UCSD-AML1 (cell line): ENCODE measurements at regions not wholly inside any gene's neighbourhood (a gene's known extent, or its start where the extent isn't known, plus 50 kb on each side); places are given as distances from the start of the nearest gene placed in this dataset.
"Not testable (repeated sequence)": the region's sequence is repeated elsewhere in the genome, so short reads cannot be mapped to it uniquely, and the experiment has no call there.

ENCODE experiments used
- DNase-seq: peaks from one replicate; lab custom pipeline; 2025; ENCODE audit not compliant: unreplicated experiment; lab: John Stamatoyannopoulos, UW

DNA sequence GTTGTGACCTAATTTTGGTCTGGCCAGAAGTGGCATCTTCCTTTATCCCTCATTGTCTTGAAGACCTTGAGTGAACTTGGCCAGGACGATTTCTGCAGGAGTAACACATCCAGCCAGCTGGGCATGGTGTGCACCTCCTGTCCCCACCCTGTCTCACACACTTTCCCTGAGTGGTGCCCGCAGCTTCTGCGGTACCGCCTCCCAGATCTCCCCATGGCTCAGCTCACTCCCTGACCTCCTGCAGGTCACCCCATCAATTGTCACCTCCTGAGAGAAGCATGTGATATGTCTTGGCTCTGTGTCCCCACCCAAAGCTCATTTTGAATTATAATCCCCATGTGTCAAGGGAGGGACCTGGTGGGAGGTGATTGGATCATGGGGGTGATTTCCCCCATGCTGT is 50.2 kb upstream of the TP53I11 start:
- no peak for DNase-seq

GRCh38 chr11:45001466-45002165 is 50.9 kb upstream of the TP53I11 start:
- no peak for DNase-seq

DNA sequence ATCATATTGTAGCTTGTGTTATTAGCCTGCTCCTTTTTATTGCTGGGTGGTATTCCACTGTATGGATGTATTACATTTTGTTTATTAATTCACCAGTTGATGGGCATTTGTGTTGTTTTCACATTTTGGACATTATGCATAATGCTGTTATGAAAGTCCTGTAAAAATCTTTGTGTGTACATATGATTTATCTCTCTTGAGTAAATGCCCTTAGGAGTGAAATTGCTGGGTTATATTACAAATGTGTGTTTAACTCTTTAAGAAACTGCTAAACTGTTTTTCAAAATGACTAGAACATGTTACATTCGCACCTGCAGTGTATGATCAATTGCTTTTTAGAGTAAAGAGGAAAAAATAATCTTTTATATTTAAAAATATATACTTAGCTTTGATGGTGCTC is 54.4 kb upstream of the TP53I11 start:
- DNase-seq, result no peak

- no peak for DNase-seq
Measured at GRCh38 chr11:45007011-45007410, 56.3 kb upstream of the TP53I11 start.

- DNase-seq, result not testable (repeated sequence)
Measured at GRCh38 chr11:45015983-45016382, 65.3 kb upstream of the TP53I11 start.

- DNase-seq, result not testable (repeated sequence)
Measured at GRCh38 chr11:45016446-45016845, 65.8 kb upstream of the TP53I11 start.

DNA sequence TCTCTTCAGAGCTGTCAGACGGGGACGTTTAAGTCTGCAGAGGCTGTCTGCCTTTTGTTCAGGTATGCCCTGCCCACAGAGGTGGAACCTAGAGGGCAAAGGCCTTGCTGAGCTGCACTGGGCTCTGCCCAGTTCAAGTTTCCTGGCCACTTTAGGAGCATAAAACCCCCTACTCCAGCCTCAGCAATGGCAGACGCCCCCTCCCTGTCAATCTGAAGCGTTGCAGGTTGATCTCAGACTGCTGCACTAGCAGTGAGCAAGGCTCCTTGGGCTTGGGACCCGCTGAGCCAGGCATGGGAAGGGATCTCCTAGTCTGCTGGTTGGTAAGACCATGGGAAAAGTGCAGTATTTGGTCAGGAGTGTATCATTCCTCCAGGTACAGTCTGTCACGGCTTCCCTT is 66.6 kb upstream of the TP53I11 start:
- no peak for DNase-seq

DNA sequence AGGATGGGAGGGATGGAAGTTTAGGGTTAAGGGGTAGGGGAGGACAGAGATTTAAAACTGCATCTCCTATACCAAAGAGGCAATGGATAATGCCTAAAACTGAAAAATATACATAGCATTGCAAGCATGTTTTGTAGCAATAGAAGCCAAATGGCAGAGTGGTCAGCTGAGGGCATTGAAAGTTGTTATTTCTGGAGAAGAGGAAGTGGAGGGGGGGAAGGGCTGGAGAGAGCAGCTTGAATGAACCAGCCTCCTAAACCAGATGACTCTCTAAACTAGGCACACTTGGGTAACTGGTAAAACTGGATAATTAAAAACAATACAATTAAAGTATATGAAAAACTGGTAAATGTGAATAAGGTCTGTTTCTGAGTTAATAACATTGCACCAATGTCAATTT is 70.3 kb upstream of the TP53I11 start:
- DNase-seq, result no peak

GRCh38 chr11:45021692-45022141 is 71.0 kb upstream of the TP53I11 start:
- DNase-seq, result peak; percentile 43

DNA sequence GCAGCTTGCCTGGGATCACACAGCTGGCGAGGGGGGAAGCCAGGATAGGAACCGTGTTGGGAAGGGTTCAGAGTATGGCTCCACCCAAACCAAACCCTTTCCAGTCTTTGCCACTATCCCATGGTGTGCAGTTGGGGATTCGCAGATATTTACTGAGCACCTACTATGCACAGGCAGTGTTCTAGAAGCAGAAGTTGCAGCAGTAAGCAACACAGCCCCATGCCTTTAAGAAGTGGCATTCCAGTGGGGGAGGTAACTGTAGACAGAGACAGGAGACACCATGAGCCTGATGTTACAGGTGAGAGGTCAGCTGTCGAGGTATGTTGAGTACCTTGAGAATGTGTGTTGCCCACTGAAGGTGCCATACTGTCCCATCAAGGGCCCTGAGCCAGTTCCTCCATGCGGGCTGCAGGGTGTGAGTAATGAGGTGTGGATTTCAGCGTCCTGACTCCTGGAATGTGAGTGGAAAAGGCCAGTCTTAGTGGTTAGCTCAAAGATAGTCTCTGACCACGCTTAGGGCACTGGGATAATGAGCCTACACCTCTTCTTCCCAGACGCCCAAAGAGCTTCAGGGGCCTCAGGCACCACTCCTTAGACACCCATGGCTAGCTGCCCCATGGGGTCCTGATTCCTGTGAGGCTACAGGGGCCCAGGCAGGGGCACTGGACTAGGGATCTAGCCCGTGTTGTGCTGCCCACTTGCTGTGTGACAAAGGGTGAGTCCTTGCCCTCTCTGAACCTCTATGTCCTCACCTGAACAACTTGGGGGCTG is 71.8 kb upstream of the TP53I11 start:
- DNase-seq, result no peak

DNA sequence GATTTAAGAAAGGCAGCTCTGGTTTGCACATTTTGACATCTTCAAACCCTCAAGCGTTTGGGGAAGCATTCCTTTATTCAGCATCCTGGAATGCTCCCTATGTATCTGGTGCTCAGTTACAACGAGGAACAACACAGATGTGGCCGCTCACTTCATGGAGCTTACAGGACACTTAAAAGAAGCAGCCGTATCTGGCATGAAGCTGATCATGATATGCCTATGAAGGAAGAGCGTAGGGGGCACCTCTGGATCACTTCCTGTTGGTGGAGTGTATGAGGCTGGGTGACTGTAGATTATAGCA is 72.3 kb upstream of the TP53I11 start:
- no peak for DNase-seq

DNA sequence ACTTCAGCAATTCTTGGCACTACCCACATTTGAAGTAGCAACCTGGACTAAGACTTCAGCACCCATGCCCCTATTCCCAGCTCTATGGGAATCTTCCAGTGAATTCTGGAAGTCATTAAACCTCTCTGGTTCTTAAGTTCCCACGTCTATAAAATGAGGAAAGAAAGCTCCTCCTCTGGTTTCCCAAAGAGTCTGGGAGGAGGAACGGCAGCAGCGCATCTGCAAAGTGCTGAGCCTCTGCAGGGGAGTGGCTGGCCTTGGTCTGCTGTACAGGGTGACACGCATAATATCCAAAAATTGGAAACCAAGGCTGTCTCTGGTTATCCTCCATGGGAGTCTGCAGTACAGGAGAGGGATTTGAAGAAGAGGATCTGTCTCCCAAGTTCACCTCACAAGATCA is 73.6 kb upstream of the TP53I11 start:
- DNase-seq, result no peak

DNA sequence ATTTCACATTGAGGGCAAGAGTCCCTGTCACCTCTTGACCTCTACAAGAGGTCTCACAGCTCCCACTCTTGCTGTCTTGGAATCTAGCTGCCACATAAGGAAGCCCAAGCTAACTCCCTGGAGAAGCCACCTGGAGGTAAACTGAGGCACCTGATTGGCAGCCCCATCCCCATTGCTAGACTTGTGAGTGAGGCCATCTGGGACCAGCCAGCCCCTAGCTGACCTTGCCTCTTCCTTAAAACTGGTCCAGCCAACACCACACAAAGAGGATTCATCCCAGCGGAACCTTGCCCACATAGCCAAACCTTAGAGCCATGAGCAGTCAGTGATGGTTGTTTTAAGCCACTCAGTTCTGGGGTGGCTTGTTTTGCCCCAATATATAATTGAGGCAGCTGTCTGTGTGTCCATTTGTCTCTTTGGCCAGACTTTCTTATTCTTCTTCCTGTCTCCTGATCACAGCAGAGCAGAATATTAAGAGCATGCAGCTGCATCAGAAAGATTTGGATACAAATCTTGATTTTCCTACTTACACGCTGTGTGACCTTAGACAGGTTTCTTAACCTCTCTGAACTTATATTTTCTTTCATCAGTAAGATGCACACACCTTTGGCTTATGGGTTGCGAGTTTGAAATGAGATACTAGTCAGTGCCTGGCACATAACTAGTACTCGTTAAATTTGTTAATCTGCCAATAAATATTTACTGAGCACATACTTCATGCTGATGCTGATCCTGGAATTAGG is 74.3 kb upstream of the TP53I11 start:
- DNase-seq, result no peak

- peak; percentile 82 for DNase-seq
Measured at GRCh38 chr11:45025716-45026492, 75.2 kb upstream of the TP53I11 start.

DNA sequence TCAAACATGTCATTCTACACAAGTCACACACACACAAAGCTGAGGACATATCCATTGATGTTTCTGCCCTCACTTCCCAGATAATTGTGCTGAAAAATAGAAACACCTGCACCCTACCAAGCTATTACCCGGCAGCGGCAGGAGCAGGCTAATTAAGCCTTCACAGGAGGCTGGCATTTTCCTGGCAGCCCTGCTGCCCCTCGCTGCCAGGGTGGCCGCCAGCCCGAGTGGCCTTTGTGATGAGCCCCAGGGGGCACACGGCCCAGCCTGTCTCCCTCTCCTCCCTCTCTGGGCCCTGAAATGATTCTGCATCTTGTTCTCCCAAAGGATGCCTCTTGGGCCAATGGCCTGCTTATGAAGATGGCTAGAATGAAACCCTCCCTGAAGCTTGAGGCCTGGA is 76.2 kb upstream of the TP53I11 start:
- DNase-seq, result no peak

DNA sequence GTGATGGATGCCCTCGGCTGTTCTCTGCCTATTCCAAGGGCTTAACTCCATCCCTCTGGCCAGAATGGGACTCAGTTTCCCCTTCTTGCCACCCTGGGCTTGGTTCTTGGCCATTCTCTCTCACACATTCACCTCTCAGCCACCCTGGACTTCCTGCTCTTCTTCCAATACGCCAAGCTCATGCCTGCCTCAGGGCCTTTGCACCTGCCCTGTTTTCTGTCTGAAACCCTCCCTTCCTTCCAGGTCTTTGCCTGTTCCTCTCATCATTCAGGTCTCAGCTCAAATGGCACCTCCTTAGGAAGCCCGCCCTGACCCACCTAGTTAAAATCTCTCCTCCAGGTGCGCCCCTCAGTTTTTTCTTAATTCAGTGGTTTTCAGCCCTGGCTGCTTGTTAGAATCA is 76.6 kb upstream of the TP53I11 start:
- DNase-seq, result no peak

- no peak for DNase-seq
Measured at GRCh38 chr11:45028911-45029682, 78.4 kb upstream of the TP53I11 start.

GRCh38 chr11:45030778-45031177 is 80.1 kb upstream of the TP53I11 start:
- DNase-seq, result no peak

DNA sequence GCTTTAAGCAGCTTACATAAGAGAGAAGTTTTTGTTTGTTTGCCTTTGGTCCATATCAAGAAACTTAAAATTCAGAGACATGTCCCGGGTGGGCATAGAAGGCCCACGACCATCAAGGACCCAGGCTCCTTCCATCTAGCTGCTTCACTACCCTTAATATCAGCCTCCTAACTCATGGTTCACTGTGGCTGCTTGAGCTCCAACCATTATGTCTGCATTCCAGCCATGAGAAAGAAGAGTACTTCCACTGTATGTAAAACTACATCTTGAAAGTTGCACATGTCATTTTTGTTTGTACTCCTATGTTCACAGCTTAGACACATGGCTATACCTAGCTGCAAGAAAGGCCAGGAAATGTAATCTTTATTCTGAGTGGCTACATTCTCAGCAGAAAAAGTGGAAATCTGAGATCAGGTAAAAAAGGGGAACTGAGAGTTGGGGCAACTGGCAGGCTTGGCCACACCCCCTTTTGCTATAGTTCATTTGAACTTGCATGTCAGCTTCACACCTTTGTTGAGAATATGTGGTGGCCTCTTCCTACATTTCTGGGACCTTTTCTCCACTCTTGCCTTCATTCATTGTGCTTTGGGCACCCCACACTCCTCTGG is 81.3 kb upstream of the TP53I11 start:
- no peak for DNase-seq

GRCh38 chr11:45035413-45035812 is 84.7 kb upstream of the TP53I11 start:
- DNase-seq, result no peak
